ENCODE measurements at regions not wholly inside any gene's neighbourhood (a gene's known extent, or its start where the extent isn't known, plus 50 kb on each side); places are given as distances from the start of the nearest gene placed in this dataset.

- TF ChIP-seq EP300 (IDR thresholded peaks at IDR 0.05) (no peak), POLR2A (IDR thresholded peaks at IDR 0.05) (no peak)
Observed at GRCh38 chr4:28966982-28967381, 1753.2 kb upstream of the PCDH7 start.

All from tibial nerve (tissue), 3 donors.